WTC11 (cell line): ENCODE measurements at regions not wholly inside any gene's neighbourhood (a gene's known extent, or its start where the extent isn't known, plus 50 kb on each side); places are given as distances from the start of the nearest gene placed in this dataset.

Source experiments
- CREM ChIP-seq: sonication (generic); formaldehyde crosslinking; IDR thresholded peaks from 2 replicates; pipeline ENCODE4 v1.8.1; 2022; ENCODE audit warnings: mild to moderate bottlenecking, missing genetic modification reagents, moderate library complexity
- GABPB1 ChIP-seq: sonication (generic); formaldehyde crosslinking; IDR thresholded peaks from 2 replicates; pipeline ENCODE4 v1.8.1; 2023; ENCODE audit warnings: mild to moderate bottlenecking, missing genetic modification reagents
- NR2C2 ChIP-seq: sonication (generic); formaldehyde crosslinking; IDR thresholded peaks from 2 replicates; pipeline ENCODE4 v1.8.0; 2022; ENCODE audit warnings: mild to moderate bottlenecking, missing genetic modification reagents
- ZNF121 ChIP-seq: sonication (generic); formaldehyde crosslinking; IDR thresholded peaks from 2 replicates; pipeline ENCODE4 v1.8.0; 2023; ENCODE audit warnings: missing genetic modification reagents
- TF ChIP-seq, protein P1 (sequence below): sonication (generic); formaldehyde crosslinking; IDR thresholded peaks from 2 replicates; pipeline ENCODE4 v1.8.0; 2023; ENCODE audit warnings: missing genetic modification reagents

DNA sequence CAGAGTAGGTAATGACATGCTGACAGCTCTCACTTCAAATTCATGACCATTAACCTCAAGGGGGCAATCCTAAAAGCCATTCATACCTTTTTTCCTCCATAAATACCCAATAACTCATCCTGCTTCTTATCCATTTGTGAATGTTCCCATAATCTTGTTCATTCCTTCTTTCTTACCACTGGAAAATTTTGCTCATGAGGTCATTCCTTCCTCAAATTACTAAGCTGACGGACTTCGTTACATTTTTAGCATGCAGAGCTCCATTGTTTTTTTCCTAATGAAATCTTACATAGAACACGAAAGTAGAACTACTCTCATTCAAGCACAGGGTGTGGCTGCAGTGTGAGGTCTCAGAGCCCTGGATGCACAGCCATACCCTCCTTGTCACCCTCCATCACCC is 276.5 kb upstream of the DPYD start:
- TF ChIP-seq NR2C2 (no peak), ZNF121 (CRISPR knock-in tag) (no peak), CREM (CRISPR knock-in tag) (no peak), GABPB1 (CRISPR knock-in tag) (no peak)
- TF ChIP-seq, protein P1, sequence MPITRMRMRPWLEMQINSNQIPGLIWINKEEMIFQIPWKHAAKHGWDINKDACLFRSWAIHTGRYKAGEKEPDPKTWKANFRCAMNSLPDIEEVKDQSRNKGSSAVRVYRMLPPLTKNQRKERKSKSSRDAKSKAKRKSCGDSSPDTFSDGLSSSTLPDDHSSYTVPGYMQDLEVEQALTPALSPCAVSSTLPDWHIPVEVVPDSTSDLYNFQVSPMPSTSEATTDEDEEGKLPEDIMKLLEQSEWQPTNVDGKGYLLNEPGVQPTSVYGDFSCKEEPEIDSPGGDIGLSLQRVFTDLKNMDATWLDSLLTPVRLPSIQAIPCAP (CRISPR knock-in tag) = no peak
